ENCODE measurements at regions not wholly inside any gene's neighbourhood (a gene's known extent, or its start where the extent isn't known, plus 50 kb on each side); places are given as distances from the start of the nearest gene placed in this dataset.

- TF ChIP-seq SNAPC5 (CRISPR knock-in tag; IDR thresholded peaks at IDR 0.05) (no peak), ZNF551 (CRISPR knock-in tag; IDR thresholded peaks at IDR 0.05) (no peak), ZNF184 (CRISPR knock-in tag; IDR thresholded peaks at IDR 0.05) (no peak), ZBTB12 (CRISPR knock-in tag; IDR thresholded peaks at IDR 0.05) (no peak), ZNF277 (CRISPR knock-in tag; IDR thresholded peaks at IDR 0.05; ENCODE audit: borderline replicate concordance) (no peak), BRCA1 (IDR thresholded peaks at IDR 0.05) (no peak), BRCA1 (CRISPR knock-in tag; IDR thresholded peaks at IDR 0.05) (no peak), CBX5 (IDR thresholded peaks at IDR 0.05; ENCODE audit: borderline replicate concordance, low read depth) (no peak), MAX (CRISPR knock-in tag; IDR thresholded peaks at IDR 0.05) (no peak), ZNF830 (CRISPR knock-in tag; IDR thresholded peaks at IDR 0.05) (no peak), ZNF24 (IDR thresholded peaks at IDR 0.05) (no peak), ARID4B (CRISPR knock-in tag; IDR thresholded peaks at IDR 0.05) (no peak), ZNF274 (IDR thresholded peaks at IDR 0.05; ENCODE audit: borderline replicate concordance, low read depth, low read length) (no peak), ZNF12 (CRISPR knock-in tag; IDR thresholded peaks at IDR 0.05) (no peak)
- TF ChIP-seq, protein P1, sequence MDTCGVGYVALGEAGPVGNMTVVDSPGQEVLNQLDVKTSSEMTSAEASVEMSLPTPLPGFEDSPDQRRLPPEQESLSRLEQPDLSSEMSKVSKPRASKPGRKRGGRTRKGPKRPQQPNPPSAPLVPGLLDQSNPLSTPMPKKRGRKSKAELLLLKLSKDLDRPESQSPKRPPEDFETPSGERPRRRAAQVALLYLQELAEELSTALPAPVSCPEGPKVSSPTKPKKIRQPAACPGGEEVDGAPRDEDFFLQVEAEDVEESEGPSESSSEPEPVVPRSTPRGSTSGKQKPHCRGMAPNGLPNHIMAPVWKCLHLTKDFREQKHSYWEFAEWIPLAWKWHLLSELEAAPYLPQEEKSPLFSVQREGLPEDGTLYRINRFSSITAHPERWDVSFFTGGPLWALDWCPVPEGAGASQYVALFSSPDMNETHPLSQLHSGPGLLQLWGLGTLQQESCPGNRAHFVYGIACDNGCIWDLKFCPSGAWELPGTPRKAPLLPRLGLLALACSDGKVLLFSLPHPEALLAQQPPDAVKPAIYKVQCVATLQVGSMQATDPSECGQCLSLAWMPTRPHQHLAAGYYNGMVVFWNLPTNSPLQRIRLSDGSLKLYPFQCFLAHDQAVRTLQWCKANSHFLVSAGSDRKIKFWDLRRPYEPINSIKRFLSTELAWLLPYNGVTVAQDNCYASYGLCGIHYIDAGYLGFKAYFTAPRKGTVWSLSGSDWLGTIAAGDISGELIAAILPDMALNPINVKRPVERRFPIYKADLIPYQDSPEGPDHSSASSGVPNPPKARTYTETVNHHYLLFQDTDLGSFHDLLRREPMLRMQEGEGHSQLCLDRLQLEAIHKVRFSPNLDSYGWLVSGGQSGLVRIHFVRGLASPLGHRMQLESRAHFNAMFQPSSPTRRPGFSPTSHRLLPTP (IDR thresholded peaks at IDR 0.05; ENCODE audit: borderline replicate concordance, extremely low read depth, insufficient read length) = no peak
Measured at GRCh38 chr10:121668314-121669027, 70.2 kb upstream of the FGFR2 start.

Measured in K562 (cell line).